NCI-H82 treated with DMSO at 0.1 percent for 48 hours (cell line): ENCODE measurements at regions not wholly inside any gene's neighbourhood (a gene's known extent, or its start where the extent isn't known, plus 50 kb on each side); places are given as distances from the start of the nearest gene placed in this dataset.

Source experiments
- DNase-seq: peaks from one replicate; lab custom pipeline; 2025; ENCODE audit not compliant: unreplicated experiment; lab: John Stamatoyannopoulos, UW

- no peak for DNase-seq
Measured at GRCh38 chr2:66888791-66889631, 454.1 kb downstream of the MEIS1 start.

- DNase-seq, result no peak
Measured at GRCh38 chr2:66889632-66889882, 454.6 kb downstream of the MEIS1 start.

GRCh38 chr2:66890166-66890742 is 455.3 kb downstream of the MEIS1 start:
- no peak for DNase-seq

- DNase-seq, result no peak
Measured at GRCh38 chr2:66895206-66895605, 460.3 kb downstream of the MEIS1 start.

- DNase-seq, result peak; percentile 35
Measured at GRCh38 chr2:66896131-66896530, 461.2 kb downstream of the MEIS1 start.

GRCh38 chr2:66897181-66897580 is 462.3 kb downstream of the MEIS1 start:
- DNase-seq, result no peak

- DNase-seq, result no peak
Measured at GRCh38 chr2:66897691-66898150, 462.8 kb downstream of the MEIS1 start.

- DNase-seq, result no peak
Measured at GRCh38 chr2:66899109-66899508, 464.2 kb downstream of the MEIS1 start.

GRCh38 chr2:66899648-66900047 is 464.7 kb downstream of the MEIS1 start:
- no peak for DNase-seq

GRCh38 chr2:66901344-66901743 is 466.4 kb downstream of the MEIS1 start:
- DNase-seq, result no peak

- no peak for DNase-seq
Measured at GRCh38 chr2:66903183-66903582, 468.3 kb downstream of the MEIS1 start.

- DNase-seq, result no peak
Measured at GRCh38 chr2:66903745-66904465, 469.0 kb downstream of the MEIS1 start.

- DNase-seq, result no peak
Measured at GRCh38 chr2:66915237-66915636, 480.3 kb downstream of the MEIS1 start.

- peak; percentile 76 for DNase-seq
Measured at GRCh38 chr2:66919286-66919685, 477.8 kb upstream of the ETAA1 start.

GRCh38 chr2:66920415-66920814 is 476.7 kb upstream of the ETAA1 start:
- DNase-seq, result no peak

GRCh38 chr2:66925128-66925527 is 472.0 kb upstream of the ETAA1 start:
- no peak for DNase-seq

- no peak for DNase-seq
Measured at GRCh38 chr2:66926594-66927112, 470.5 kb upstream of the ETAA1 start.

GRCh38 chr2:66929632-66930338 is 467.3 kb upstream of the ETAA1 start:
- no peak for DNase-seq

- no peak for DNase-seq
Measured at GRCh38 chr2:66930339-66931220, 466.6 kb upstream of the ETAA1 start.

GRCh38 chr2:66938471-66938967 is 458.6 kb upstream of the ETAA1 start:
- no peak for DNase-seq
